K562 (cell line): ENCODE measurements at regions not wholly inside any gene's neighbourhood (a gene's known extent, or its start where the extent isn't known, plus 50 kb on each side); places are given as distances from the start of the nearest gene placed in this dataset.

ENCODE experiments used
- SUPT5H ChIP-seq: fragments of 450-650 bp; IDR thresholded peaks from 2 replicates; pipeline ENCODE4 v1.6.1; 2016
- TF ChIP-seq, protein P1 (sequence below), 3 experiments: IDR thresholded peaks in 2 of 3; conservative IDR thresholded peaks in 1 of 3; 2 replicates each; pipeline ENCODE4 v1.5.1; 2011 to 2012; ENCODE audit warnings: low read length in 3 of 3, mild to moderate bottlenecking in 3 of 3, control low read depth in 2 of 3, improper control_type of control experiment in 1 of 3, inconsistent platforms in 1 of 3, low read depth in 1 of 3, mixed read lengths in 1 of 3, moderate library complexity in 1 of 3; ENCODE audit not compliant: insufficient read depth in 2 of 3

DNA sequence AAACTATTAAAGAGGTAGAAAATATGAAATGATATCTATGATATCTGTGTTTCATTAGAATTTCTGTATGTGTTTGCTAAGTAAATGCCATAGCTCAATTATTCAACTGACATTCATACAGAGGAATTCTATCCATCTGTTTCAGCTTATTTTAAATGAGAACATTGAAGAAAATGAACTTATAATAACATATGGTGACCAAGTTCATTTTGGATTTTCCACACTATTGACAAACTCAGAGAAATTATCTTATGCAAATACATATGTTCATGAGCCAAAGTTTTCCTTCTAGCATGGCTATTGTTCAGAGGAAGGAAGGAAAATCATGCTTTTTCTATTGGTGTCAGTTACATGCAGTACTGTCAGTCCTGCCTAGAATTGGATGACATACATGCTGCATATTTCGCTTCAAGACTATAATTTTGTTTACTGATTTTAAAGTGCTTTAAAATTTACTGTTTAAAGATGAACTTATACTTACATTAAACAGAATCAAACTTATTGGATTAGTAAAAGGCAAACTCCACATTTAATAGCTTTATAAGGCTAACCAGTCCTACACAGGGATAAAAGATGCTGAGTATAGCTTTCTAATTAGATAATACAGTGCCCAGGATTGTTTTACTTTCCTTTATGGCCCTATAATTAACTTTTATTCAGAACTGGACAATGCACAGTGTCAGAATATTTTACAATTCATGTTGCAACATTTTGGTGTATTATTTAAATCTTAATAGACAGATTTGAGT, 646.2 kb downstream of the TRAM1L1 start:
- no peak for TF ChIP-seq SUPT5H
- TF ChIP-seq, protein P1, sequence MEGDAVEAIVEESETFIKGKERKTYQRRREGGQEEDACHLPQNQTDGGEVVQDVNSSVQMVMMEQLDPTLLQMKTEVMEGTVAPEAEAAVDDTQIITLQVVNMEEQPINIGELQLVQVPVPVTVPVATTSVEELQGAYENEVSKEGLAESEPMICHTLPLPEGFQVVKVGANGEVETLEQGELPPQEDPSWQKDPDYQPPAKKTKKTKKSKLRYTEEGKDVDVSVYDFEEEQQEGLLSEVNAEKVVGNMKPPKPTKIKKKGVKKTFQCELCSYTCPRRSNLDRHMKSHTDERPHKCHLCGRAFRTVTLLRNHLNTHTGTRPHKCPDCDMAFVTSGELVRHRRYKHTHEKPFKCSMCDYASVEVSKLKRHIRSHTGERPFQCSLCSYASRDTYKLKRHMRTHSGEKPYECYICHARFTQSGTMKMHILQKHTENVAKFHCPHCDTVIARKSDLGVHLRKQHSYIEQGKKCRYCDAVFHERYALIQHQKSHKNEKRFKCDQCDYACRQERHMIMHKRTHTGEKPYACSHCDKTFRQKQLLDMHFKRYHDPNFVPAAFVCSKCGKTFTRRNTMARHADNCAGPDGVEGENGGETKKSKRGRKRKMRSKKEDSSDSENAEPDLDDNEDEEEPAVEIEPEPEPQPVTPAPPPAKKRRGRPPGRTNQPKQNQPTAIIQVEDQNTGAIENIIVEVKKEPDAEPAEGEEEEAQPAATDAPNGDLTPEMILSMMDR (IDR thresholded peaks at IDR 0.05 in 2 of 3, conservative IDR thresholded peaks at IDR 0.05 in 1 of 3; ENCODE audit: insufficient read depth in 2 of 3, low read depth in 1 of 3, low read length in 3 of 3), result no peak
